C4-2B (cell line): ENCODE measurements at regions not wholly inside any gene's neighbourhood (a gene's known extent, or its start where the extent isn't known, plus 50 kb on each side); places are given as distances from the start of the nearest gene placed in this dataset.

Experiments
- CTCF ChIP-seq: fragments of 450-650 bp; conservative IDR thresholded peaks from 2 replicates; pipeline ENCODE4 v1.5.1; 2017; ENCODE audit warnings: mild to moderate bottlenecking
- ZFX ChIP-seq: fragments of 450-650 bp; IDR thresholded peaks from 2 replicates; pipeline ENCODE4 v1.6.1; 2017

GRCh38 chr10:90470966-90471365 lies 386.9 kb downstream of the HTR7 start:
- no peak for TF ChIP-seq CTCF
- no peak for TF ChIP-seq ZFX
